Activated CD8-positive, alpha-beta memory T cell treated with anti-CD3 and anti-CD28 coated beads for 48 hours (primary cell): ENCODE measurements at regions not wholly inside any gene's neighbourhood (a gene's known extent, or its start where the extent isn't known, plus 50 kb on each side); places are given as distances from the start of the nearest gene placed in this dataset.

Source experiments
- DNase-seq, 3 experiments: peaks; one replicate each; pipeline ENCODE4 v3.0.0-alpha.2; 2020; ENCODE audit warnings: low read depth in 2 of 3, low spot score in 2 of 3

- DNase-seq, result no peak
Measured at GRCh38 chr9:79287708-79288290, 284.0 kb upstream of the TLE4 start.

- DNase-seq, result no peak
Measured at GRCh38 chr9:79289856-79290255, 281.9 kb upstream of the TLE4 start.

- no peak for DNase-seq
Measured at GRCh38 chr9:79292731-79293280, 279.0 kb upstream of the TLE4 start.

- no peak for DNase-seq
Measured at GRCh38 chr9:79300068-79300467, 271.7 kb upstream of the TLE4 start.

- DNase-seq, result no peak
Measured at GRCh38 chr9:79301085-79301484, 270.7 kb upstream of the TLE4 start.

- DNase-seq, result no peak
Measured at GRCh38 chr9:79301551-79302391, 270.0 kb upstream of the TLE4 start.

GRCh38 chr9:79302569-79302968 is 269.2 kb upstream of the TLE4 start:
- DNase-seq, result no peak

- DNase-seq, result no peak
Measured at GRCh38 chr9:79308012-79308411, 263.8 kb upstream of the TLE4 start.

GRCh38 chr9:79312686-79313421 is 258.9 kb upstream of the TLE4 start:
- no peak for DNase-seq

- DNase-seq, result no peak
Measured at GRCh38 chr9:79325501-79325900, 246.3 kb upstream of the TLE4 start.

- no peak for DNase-seq
Measured at GRCh38 chr9:79329861-79330260, 241.9 kb upstream of the TLE4 start.

- DNase-seq, result no peak
Measured at GRCh38 chr9:79334001-79334400, 237.8 kb upstream of the TLE4 start.

GRCh38 chr9:79334711-79335110 is 237.1 kb upstream of the TLE4 start:
- DNase-seq, result no peak

- no peak for DNase-seq
Measured at GRCh38 chr9:79335987-79336386, 235.8 kb upstream of the TLE4 start.

GRCh38 chr9:79341561-79341960 is 230.2 kb upstream of the TLE4 start:
- DNase-seq, result no peak

GRCh38 chr9:79346350-79347020 is 225.3 kb upstream of the TLE4 start:
- DNase-seq, result no peak

- no peak for DNase-seq
Measured at GRCh38 chr9:79352322-79352721, 219.4 kb upstream of the TLE4 start.

GRCh38 chr9:79353856-79354520 is 217.8 kb upstream of the TLE4 start:
- DNase-seq, result no peak

GRCh38 chr9:79357194-79357593 is 214.6 kb upstream of the TLE4 start:
- DNase-seq, result no peak

GRCh38 chr9:79357616-79358015 is 214.1 kb upstream of the TLE4 start:
- DNase-seq, result no peak
